ENCODE measurements at regions not wholly inside any gene's neighbourhood (a gene's known extent, or its start where the extent isn't known, plus 50 kb on each side); places are given as distances from the start of the nearest gene placed in this dataset.
"Not testable (repeated sequence)": the region's sequence is repeated elsewhere in the genome, so short reads cannot be mapped to it uniquely, and the experiment has no call there.

DNA sequence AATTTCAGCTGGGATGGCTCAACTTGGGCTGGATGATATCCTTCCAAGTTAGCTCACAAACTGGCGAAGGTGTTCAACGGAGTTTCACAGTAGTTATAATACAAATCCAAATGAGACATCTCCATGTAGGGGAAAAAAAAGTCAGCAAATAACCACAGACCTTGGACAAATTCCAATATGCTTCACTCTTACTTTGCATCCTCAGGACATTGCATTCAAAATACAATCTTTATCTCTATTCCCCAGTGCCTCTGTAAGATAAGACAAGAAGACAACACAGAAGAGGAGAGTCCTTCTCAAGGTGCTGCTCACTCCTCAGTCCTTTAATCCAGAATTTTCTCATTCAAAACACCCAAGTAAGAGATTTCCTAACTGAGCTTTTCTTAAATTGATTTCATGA, 1797.7 kb downstream of the MRPL39 start:
- no peak for DNase-seq

DNA sequence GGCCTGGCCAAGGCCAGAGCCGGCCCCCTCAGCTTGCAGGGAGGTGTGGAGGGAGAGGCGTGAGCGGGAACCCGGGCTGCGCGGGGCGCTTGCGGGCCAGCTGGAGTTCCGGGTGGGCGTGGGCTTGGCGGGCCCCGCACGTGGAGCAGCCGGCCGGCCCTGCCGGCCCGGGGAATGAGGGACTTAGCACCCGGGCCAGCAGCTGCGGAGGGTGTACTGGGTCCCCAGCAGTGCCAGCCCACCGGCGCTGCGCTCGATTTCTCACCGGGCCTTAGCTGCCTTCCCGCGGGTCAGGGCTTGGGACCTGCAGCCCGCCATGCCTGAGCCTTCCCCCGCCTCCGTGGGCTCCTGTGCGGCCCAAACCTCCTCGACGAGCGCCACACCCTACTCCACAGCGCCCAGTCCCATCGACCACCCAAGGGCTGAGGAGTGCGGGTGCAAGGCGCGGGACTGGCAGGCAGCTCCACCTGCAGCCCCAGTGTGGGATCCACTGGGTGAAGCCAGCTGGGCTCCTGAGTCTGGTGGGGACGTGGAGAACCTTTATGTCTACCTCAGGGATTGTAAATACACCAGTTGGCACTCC, 1800.2 kb downstream of the MRPL39 start:
- DNase-seq, result not testable (repeated sequence)

DNA sequence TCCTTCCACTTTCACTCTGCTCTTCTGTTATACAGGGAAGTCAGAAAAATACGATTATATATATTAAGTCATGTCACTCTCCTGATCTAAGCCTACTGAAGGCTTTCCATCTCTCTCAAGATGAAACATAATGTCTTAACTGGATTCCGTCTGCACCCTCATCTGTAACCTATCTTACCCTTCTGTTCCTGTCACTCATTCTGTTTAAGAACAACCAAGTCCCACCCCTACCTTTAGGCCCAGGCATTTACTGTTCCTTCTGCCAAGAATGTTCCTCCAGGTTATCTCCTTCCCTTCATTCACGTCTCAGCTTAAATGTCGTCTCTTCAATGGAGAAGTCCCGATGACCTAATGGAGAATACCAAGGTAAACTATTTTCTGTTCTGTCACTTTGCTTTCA, 1802.4 kb downstream of the MRPL39 start:
- no peak for DNase-seq

DNA sequence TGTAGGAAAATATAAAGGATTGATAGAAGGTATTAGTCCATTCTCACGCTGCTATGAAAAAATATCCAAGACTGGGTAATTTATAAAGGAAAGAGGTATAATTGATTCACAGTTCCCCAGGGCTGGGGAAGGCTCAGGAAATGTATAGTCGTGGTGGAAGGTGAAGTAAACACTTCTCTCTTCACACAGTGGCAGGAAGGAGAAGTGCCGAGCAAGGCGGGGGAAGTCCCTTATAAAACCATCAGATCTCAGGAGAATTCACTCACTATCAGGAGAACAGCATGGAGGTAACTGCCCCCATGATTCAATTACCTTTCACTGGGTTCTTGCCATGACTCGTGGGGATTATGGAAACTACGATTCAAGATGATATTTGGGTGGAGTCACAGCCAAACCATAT, 1806.0 kb downstream of the MRPL39 start:
- DNase-seq, result no peak

DNA sequence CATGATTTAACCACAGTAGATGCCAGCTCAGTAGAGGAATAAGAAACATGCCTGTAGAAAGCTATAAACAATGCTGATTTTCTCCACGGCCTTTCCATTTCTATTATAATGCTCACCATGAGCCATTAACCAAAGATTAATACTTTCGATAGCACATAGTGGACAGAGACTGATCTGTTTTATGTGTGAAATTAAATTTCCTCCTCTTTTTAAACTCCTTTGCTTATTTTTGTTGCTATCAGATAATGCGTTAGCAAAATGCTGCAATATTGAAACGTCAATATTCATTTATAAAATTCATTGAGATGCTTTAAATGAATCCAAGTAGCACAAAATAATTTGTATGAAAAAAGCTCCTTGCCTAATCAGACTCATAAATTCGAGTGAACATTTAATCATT, 1807.9 kb downstream of the MRPL39 start:
- DNase-seq, result no peak

DNA sequence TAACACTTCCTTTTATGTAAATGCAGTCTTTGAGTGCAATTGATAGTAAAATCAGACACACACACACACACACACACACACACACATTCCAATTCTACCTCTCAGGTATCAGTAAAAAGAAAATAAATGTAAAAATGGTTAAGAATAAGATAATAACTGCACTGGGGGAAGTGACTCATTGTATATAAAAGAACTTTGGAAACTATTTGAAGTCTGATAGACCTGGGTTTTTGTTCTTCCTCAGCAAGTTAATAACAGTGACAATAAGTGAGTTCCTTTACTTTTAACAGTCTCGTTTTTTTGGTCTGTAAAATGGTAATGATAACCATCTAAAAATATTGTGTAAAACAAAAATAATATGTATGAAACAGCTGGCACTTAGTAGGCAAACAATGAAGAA, 1815.0 kb downstream of the MRPL39 start:
- DNase-seq, result no peak

DNA sequence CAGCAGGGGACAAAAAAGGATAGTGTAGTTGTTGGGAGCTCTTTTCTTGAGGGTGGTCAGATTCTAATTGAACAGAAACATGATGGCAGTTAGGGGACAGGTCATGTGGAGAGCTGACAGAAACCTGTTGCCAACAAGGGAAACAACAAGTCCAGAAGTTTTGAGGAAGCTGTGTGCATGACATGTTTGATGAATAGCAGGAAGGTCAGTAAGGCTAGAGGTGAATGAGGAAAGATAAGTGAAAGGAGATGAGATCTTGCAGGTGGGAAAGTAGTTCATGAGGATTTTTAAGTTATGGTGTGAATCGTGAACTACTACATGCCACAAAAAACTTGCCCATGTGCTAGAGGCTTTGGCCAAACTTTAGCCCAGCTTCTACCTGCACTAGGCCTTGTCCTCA, 1817.4 kb downstream of the MRPL39 start:
- no peak for DNase-seq

DNA sequence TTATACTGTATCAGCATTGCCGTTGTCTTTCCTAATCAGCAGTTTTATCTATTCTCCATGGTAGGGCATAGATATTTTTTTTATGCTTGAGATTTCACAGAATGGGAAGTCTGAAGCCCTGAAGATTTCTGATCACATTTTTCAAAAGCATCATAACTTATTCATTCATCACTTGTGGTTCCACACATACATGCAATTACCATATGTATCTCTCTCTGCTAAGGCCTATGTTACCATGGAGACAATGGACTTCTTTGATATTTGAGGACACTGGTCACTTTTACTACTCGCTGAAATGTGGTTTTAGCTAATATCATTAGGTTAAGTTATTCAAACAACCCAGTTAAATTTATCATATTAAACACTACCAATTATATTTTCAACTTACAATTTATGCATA, 1827.0 kb downstream of the MRPL39 start:
- DNase-seq, result no peak

DNA sequence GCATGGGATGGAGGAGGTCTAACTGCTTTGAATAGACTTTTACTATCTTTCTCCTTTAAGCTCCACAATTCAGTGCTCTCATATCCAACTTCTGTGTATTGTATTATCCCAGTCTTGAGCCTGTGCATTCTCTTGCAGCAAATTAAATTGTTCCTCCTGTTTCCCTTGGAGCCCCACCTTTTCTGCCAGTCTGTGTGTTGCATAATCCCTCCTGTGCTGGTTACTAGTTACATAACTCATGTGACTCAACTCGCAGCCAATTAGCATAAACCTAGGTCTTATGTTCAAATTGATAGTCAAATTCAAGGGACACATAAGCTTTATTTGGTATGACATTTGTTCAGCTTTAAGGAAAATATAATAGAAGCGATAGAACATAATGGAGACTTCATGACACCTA, 1863.5 kb downstream of the MRPL39 start:
- DNase-seq, result no peak

DNA sequence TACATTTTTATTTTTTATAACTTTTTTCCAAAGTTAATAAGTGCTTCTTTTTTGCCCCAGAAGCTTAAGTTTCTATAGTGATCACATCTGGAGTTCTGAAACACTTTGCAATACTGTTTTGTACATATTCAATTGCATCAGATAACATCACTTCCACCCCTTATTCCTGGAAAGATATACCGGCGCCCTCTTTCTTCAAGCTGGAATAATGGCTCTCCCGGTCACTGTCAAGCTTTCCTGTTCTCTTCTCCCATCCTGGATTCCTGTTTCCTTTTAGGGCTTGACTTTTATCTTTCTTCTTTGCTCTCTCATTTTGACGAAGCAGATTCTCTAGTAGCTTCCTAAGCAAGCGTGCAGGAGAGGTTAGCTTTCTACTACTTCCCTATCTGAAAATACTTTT, 1866.8 kb downstream of the MRPL39 start:
- no peak for DNase-seq

DNA sequence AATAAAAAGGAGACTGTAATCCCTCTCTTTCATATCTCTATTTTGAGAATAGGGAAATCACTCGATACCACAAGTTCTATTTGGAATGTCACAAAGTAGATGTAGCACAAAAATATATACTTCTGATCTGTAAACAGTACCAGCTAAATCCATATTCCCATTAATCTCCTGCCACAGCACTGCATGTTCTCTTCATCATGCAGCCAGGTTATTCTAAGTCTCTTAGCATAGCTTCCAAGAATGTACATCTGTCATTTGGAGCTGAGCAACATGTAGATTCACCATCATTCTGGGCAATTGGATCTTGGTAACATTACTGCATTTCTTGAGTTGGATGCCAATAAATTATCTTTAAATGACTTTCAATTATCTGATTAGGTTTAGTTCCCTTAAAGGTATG, 1874.5 kb downstream of the MRPL39 start:
- DNase-seq, result no peak

DNA sequence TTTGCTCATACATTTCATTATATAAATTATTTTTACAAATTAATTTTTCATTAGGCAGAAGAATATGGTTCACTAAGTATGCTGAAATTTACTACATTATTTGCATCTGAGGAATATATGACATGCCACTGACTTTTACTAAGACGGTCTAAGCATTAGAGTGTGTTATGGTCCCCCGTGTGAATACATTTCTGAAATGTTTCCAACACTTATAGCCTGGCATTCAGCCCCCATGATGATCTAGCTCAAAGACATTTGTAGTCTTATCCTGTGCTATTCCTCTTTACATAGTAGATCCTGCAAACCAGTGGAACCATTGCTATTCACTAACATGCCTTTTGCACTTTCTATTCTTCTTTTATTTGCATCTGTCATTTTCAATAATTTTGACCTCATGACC, 1878.0 kb downstream of the MRPL39 start:
- no peak for DNase-seq

DNA sequence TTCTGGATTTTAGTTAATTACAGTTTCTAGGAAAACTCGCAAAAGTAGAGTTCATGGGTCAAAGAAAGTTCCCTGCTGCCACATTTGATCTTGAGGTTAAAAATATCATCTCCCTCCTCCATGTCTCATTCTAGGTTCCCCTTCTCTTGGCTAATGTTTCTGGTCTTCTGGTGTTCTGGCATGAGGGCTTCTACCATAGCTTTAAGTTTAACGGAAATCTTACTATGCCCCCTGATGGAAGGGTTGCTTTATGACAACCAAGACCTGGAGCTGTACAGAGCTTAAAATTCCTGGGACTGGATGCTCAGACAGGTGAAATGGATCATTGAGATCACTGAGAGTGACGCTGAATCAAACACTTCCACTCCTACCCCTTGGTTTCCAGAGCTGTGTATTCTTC, 1881.7 kb downstream of the MRPL39 start:
- no peak for DNase-seq

DNA sequence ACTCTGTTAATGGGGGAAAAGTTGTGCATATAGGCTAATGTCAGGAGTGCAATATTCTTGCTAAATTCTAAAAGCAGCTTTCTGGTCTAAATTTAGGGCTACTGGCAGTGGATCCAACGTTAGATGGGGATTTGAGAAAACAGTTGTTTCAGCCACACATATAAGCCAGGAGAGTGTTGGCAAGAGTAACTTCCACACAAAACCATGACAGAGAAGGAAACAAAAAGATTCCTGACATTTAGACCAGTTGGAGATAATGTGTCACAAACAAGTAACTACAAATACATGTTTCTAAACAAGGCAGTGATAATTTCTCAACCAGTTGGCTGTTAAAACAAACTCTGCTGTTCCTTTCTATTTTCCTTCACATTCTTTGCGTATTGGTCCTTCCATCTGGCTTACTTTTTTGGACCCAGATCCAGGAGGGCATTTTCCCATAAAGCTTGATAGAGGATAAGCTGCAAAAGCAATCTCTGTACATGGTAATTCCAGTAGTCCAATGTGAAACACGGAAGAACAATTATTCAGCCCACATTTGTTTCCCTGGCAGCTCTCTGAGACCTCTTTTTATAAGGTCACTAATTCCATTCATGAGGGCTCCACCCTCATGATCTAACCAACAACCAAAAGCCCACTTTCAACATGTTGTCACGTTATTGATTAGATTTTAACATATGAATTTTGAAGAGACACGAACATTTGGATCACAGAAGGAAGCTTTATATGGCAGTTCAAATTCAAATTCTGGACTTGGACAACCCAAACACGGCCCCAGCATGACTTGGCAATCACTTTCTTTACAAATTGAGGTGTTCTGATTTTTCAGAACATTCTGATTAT, 1888.6 kb downstream of the MRPL39 start:
- no peak for DNase-seq

DNA sequence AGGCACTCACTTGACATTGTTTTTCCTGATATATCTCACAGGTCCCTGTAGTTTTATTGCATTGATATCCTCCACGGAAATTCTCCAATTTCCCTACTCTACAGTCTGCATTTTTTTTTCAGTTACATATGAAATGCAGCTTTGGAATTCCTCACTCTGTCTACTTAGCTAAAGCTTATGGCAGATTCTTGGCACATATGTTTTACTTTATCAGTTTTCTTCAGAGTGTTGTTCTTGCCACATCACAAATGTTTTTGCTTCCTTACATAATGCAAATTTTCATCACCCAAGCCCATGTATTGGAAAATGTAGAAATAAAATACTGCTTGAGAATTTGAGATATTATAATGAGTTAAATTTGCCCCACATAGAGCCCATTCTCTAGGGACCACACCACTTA, 1895.1 kb downstream of the MRPL39 start:
- no peak for DNase-seq

DNA sequence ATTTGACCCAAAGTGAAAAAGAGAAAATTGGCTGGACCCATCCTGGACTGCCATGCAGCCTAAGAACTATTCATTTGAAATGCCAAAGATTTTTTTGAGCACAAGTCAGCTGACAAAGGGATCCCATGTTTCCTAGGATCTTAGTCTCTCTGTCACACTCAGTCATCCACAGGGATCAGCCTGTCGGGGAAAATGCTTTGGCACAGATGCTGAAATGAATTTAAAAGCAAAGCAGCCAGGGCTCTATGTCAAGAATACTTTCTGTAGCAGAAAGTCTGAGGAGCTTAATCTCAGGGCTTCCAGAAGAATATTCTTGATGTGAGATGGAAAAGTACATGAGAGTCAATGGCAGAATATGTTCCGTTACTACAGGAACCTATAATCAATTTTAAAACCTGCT, 1900.8 kb downstream of the MRPL39 start:
- DNase-seq, result no peak

DNA sequence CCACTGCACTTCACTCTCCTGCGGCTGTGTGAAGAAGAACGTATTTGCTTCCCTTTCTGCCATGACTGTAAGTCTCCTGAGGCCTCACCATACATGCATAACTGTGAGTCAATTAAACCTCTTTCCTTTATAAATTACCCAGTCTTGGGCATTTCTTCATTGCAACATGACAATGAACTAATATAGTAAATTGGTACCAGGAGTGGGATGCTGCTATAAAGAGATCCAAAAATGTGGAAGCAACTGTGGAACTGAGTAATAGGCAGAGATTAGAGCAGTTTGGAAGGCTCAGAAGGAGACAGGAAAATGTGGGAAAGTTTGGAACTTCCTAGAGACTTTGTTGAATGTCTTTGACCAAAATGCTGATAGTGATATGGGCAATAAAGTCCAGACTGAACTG, 1907.9 kb downstream of the MRPL39 start:
- DNase-seq, result no peak

DNA sequence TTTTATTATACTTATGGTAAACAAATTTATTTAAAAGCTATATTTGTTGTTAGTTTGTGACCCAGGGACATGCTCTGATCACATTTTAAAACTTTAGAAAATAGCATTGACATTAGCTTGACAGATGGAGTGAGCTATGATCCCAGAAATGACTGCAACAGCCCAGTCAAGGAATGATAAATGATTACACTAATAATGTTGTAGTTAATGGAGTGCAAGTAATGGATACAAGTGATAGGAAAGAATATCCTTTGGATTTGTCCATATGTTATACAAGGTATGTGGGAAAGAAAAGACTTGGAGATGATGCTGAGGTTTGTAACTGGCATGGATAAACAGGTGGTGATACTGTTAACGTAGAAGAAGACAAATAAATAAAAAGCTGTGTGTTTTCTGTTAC, 1908.7 kb downstream of the MRPL39 start:
- no peak for DNase-seq

DNA sequence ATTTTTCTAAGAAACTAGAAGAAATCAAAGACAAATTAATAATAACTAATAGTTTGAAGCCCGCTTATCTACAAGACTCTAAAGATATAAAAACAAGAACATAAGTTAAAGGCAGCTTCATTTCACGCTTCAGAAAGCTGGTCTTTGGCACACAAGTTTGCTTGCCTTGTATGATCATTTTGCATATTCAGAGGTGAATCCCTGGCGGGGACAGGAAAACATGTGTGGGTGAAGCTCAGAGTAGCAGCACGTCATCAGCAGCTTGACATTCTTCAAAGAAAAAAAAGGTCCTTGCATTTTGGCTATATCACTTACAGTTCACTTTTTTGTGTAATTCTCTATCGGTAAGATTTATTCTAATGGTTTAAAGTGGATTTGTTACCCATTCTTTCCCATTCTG, 1911.8 kb downstream of the MRPL39 start:
- DNase-seq, result no peak

DNA sequence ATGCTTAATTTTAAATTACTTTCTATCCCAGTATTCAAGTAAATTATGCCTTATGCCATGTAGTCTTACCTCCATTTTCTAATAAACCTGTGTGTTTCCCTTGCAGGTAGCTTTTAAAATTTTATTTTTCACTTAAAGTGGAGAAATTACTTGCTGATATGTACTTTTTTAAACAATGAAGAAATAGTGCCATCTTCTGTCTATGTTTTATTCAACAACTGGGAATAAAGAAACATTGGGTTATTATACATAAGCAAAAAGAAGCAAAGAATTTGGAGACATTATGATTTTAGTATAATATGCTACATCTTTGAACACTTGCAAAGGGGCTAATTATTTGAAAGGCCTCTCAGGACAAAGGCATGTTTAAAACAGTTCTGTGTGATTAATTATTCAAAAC, 1912.9 kb downstream of the MRPL39 start:
- DNase-seq, result no peak

DNA sequence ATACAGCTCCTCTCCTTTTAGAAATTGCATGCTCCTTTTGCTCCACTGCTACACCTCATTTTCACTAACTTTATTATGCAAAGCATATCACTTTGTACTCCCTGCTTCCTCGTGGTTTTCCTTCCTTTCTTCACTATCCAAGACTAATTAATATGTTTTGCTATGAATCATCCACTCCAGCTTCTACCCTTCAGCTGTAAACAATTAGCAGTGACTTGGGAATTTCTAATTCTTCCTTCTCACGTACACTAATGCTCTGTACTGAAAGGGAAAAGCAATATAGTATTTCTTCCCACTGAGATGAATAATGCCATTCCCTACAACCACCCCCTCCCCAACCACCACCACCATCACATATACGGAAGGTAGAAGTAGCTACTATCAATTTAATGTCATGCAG, 1917.0 kb downstream of the MRPL39 start:
- DNase-seq, result no peak

DNA sequence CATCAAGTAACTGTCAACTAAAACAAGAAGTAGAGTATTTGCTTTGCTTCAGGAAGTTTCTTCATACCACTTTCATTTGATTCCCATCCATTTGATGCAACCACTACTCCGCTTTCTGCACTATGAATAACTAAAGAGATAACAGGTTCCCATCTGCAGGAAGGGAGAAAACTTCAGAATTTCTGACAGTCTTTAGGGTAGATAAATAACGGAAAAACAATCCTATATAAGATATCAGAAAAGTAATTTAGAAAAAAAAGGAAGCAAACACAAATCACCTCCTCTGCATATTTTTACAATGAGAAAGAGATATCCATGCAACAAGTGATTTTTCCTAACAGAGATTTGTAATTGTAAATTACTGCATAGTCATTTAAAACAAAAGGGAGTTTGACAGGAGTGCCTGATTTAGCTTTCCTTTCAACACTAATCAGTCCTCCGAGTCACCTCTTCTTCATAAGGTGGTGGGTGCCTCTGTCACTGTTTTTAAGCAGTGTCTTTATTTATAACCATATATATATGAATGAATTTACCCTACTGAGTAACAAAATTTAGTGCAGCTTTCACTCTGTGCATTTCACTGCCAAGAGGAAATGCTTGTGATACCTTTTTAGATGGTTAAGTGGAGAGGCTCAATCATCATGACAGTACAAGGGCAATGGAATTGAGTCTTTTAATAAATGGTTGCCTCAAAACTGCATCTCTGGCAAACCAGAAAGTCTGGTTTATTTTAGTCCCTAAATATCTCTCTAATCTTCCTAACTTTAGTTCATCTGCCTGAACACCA, 1920.4 kb downstream of the MRPL39 start:
- DNase-seq, result no peak

DNA sequence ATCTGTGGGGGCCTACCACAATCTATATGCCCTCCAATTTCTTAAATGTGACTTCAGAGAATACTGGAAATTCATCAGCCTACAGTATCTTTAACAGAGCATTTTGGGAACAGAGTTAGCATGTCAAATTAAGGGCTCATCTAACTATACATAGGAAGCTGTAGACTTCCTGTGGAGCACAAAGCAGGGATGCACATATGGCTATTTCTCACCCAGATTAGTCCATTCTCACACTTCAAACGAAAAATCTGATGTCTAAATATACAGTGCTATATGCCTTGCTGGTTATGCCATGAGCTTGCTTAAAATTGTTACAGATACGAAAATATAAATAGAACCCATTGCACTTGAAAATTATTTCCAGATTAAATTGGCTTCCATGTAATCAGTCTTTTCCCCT, 1922.8 kb downstream of the MRPL39 start:
- no peak for DNase-seq

DNA sequence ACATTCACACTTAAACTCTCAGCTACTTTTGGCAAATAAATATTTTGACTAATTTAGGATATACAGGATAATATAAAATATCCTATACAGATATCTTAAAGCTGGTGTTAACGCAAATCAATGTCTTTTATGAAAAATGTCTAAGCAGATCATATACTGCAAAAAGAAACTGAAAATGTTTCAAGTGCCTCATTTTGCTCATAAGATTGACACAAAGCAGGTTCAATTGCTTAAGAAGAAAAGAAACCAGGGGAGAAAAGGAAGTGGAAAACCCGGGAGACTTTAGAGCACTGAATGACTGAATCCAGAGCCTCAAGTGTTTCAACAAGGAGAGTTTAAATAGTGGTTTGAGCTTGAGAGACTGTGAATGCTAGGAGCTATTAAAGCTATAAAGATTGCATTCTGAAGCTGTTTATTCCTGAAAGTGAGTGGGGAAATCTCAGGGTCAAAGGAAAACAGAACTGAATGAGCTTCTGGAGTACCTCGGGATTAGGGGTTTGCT, 1943.0 kb downstream of the MRPL39 start:
- DNase-seq, result no peak

Data from CD4-positive, alpha-beta T cell treated with Interleukin-12 subunit alpha and Interleukin-12 subunit beta, for 1 hour (primary cell).